Cardiac septum (tissue), 1 donor: ENCODE measurements at regions not wholly inside any gene's neighbourhood (a gene's known extent, or its start where the extent isn't known, plus 50 kb on each side); places are given as distances from the start of the nearest gene placed in this dataset.
"Not testable (repeated sequence)": the region's sequence is repeated elsewhere in the genome, so short reads cannot be mapped to it uniquely, and the experiment has no call there.

Experiments used
- DNase-seq: peaks from one replicate; pipeline ENCODE4 v3.0.0-alpha.2; 2020; ENCODE audit warnings: low spot score
- intact Hi-C: fragments of 100-400 bp; cut with DNase I; formaldehyde crosslinking; loops from one replicate; pipeline ENCODE4 v1.14.0; 2022
- donor health status: DM: no; HTN: no; CAD: no.

DNA sequence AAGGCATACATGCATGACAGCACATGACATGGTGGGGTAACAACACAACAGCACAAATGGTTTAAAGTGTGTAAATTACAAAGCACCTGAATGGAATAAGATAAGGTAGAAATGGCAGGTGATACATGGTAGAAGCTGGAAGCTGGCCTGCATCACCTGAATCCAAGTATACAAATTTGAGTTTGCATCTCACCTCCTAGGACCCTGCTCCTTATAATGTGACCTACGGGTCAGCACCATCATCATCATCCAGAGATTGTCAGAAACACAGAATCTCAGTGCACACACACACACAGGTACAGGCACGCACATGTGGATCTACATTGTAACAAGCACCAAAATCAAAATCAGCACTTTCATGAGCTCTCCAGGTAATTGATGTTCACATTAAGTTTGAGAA is 1048.2 kb upstream of the AUTS2 start:
- no peak for DNase-seq
- intact Hi-C loops: no loop called here

DNA sequence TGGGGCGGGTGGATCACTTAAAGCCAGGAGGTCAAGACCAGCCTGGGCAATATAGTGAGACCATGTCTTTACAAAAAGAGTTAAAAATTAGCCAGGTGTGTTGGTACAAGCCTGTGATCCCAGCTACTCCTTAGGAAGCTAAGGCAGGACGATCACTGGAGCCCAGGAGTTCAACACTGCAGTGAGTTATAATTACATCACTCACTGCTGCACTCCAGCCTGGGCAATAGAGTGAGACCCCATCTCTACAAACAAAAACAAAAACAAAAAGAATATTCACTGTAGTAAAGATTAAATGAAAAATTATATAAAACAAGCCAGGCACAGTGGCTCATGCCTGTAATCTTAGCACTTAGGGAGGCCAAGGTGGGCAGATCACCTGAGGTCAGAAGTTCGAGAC is 1047.6 kb upstream of the AUTS2 start:
- no peak for DNase-seq
- intact Hi-C loops: no loop called here

DNA sequence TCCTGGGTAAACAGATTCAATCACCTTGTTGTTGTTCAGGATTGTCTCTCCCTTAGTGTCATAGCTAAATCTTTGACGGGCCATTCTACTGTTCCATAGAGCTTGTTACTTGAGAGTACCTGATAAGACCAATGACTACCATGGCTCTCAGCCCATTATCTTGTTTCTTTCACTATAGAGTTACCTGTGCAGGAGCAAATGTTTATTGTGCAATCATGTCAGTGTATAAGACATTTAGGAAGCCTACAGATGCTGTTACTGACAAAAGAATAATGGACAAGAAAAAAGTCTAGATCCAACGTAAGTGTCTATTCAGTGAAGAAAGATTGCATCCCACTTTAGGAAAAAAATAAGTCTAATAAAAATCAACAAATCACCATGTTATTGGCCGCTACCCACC is 1041.7 kb upstream of the AUTS2 start:
- no peak for DNase-seq
- intact Hi-C loops: no loop called here

DNA sequence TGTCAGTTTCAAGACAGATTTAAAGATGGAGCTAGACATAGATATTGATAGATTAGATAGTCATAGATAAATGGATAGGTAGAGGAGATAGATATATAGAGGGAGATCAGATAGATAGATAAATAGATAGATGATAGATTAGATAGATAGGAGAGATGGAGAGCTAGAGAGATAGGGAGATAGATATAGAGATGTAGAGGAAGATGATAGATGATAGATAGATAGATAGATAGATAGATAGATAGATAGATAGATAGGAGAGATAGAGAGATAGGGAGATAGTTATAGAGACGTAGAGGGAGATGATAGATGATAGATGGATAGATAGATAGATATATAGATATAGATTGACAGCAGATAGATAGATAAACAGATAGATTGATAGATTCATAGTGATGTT is 1038.8 kb upstream of the AUTS2 start:
- intact Hi-C loops: no loop called here

DNA sequence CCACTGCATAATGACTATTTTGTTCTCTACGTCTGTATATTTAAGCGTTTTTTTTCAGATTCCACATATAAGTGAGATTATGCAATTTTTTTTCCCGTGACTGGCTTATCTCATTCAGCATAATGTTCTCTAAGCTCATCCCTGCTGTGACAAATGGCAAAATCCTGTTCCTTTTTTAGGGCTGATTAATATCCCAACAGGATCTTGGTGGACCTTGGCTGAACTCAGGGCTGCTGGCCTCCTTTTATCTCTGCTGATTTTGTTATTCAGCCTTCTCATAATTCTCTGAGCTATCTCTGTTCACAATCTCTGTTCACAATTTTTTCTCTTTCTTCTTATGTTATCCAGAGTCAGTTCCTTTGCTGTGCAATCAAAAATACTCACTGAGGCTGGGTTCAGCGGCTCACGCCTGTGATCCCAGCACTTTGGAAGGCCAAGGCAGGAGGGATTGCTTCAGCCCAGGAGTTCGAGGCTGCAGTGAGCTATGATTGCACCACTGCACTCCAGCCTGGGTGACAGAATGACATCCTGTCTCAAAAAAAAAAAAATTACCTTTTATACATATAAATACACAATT is 1035.9 kb upstream of the AUTS2 start:
- no peak for DNase-seq
- intact Hi-C loops: no loop called here

More for the DNA sequence above, 1038.8 kb upstream of the AUTS2 start:
- DNase-seq: no peak

DNA sequence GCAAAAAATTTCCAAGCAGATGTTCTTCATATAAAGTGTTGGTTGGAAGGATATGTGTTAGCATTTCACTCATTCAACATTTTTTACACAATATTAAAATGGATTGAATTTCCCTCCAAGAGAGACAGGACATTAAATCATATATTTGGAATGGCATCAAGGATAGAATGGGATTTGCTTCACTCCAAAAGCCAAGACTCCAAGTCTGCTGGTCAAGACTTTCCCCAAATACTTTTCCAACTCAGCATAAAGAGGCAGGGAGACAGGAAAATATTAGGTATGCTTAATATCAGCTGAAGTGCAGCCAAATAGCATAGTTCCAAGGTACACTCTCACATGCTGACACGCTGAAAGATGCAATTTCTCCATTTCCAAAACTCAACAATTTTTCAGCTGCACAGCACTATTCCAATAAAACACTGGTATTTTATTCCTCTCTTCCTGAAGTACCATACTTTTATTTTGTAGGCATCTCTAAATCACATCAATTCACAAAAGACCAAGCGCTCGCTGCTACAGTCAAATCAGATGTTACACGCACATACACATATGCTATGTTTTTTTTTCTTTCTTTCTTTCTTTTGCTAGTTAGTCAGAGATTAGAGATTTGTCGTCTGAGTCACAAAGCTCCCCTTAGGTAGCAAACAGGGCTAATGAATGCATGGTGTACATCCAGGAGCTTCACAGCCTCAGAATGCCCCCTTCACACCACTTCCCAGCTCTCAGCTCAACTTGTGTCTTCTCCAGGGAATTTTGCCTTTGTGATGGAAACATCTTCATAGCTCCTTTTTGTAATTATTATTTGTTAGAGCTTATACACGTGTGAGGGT is 1033.8 kb upstream of the AUTS2 start:
- no peak for DNase-seq
- intact Hi-C loops: no loop called here

DNA sequence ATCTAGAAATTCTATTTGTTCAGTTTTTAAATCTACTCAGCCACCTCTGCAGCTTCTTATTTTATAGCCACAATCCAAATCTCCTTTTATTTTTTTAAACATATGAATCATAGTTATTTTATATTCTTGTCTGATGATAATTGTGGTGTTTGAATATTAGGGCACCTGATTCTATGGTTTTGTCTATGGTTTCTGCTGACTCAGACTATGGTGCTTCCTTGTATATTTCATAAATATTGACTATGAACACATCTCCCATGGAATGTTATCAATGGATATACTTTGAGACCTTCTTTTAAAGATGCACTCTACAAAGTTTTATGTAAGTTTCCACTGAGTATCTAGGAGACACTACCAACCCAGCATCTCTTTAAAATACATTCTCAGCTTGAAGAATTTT is 1027.0 kb upstream of the AUTS2 start:
- intact Hi-C loops: no loop called here
- DNase-seq: no peak

DNA sequence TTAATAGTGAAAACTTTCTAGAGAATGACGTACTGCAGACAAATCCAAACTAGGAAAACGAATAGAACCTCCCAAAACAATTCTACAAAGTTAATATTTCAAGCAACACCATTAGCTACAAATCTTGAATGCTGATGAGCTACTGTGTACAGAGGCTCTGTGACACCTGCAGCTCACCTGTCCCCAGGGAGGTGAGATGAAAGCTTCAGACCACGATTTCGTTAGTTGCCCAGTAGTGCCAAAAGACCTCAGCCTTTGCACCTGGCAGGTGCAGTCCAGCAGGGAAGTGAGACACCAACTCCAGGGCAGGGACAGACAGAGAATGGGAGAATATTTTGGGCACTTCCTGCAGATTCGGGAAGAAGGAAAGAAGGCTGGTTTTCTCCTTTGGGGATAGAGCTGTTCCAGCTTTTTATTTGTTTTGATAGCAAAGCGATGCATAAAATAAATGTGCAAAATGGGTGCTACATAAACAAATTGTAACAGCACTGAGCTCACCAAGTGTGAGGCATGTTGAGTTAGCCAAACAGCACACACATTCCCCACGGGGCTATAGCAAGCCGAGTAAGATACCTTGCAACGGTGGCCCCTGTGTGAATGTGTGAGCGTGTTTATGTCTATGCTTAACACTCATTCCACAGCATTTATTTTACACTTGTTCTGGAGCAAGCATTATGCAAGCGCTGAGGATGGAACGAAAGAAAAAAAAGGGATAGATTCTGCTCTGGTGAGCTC is 1024.8 kb upstream of the AUTS2 start:
- no peak for DNase-seq
- intact Hi-C loops: no loop called here

DNA sequence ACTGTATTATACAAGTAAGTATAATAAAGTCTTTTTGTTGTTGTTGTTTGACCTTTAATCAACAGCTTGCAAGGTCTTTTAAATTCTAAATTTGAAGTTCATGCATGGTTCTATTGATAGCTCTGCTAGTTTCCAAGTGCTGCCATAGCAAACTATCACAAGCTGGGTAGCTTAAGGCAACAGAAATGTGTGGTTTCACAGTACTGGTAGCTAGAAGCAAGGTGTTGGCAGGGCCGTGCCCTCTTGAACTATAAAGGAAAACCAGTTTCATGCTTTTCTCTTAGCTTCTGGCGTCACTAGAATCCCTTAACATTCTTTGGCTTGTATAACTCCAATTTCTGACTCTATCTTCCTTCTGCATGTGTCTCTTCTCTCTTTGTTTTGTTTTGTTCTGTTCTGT is 1021.9 kb upstream of the AUTS2 start:
- no peak for DNase-seq
- intact Hi-C loops: no loop called here

DNA sequence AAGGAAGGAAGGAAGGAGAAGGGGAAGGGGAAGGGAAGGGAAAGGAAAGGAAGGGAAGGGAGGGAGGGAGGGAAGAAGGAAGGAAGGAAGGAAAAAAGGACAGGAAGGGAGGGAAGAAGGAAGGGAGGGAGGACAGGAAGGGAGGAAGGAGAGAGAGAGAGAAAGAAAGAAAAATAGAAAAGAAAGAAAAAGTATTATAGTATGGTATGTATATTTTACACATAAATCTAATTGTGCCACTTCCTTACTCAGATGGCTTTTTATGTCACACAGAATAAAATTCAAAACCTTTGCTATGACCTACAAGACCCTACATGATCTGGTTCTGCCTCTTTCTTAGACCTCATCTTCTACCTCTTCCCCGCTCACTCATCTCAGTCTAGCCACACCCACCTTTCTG is 1016.9 kb upstream of the AUTS2 start:
- intact Hi-C loops: no loop called here

DNA sequence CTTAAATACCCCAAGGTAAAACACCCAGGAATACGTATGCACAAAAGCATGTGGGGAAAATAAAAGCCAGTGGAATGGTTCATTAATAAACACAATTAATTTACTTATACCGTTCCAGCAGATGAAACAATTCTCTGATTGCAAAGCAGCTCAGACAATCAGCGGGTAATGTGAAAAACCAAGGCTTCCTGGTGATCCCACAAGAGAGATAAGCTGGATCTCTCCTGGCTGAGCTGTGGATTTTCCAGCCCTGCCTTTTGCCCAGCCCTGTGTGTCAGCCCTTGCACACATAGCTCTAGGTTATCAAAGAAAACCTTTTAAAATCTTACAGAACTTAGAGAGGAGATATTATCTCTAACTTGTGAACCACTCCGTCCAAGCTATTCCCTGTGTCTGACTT is 1010.7 kb upstream of the AUTS2 start:
- intact Hi-C loops: no loop called here

More for the DNA sequence above, 1016.9 kb upstream of the AUTS2 start:
- DNase-seq: no peak

DNA sequence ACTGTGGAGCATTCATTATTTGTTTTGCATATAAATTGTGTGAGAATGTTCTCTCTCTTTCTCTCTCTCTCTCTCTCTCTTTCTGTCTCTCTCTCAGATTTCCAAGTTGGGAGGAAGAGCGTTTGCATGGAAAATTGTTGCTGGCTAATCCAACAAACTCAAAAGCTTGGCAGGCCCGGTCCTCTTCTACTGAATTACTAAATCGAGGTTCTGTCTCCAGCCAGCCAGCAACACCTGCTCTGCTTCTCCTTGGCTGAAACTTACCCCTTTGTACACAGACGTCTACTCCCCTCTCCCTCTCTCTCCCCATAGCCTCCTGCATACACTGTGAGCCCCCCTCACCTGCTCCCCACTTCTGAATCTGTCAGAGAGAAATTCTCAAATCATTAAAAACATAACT is 996.4 kb upstream of the AUTS2 start:
- no peak for DNase-seq
- intact Hi-C loops: no loop called here

More for the DNA sequence above, 1010.7 kb upstream of the AUTS2 start:
- no peak for DNase-seq

DNA sequence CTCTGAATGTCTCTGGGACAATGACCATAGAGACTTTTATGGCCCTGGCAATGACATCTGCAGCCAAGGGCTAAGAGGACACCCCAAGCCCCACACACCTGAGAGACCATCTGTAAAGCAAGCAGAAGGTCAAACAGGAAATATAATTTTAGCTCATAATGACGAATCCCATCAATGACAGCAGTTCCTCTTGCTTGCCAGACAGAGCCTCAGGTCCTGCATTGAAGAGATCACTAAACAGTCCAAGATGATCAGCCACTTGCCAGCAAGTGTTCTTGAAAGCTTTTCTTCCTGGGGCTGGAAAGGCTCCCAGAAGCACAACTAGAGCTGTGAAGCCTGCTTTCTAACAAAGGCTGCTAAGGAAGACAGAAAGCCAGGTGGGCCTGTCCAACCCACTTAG is 993.7 kb upstream of the AUTS2 start:
- no peak for DNase-seq
- intact Hi-C loops: no loop called here

DNA sequence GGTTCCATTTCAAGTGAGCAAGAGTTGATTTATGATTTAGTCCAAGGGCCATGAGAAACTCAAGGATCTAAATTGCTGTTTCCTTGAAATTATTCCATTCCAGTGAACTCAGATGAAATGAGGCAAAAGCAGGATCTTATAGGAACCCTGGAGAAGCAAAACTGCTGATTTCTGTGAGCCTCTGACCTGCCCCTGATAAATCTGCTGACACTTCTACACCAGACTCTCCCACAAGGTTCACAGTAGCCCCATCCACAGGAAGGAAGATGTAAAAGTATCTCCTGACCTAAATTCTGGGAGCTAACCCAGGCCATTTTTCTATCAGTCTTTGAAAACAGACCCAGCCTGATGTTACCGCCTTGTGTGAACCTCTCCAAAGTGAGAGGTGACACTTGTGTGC is 987.6 kb upstream of the AUTS2 start:
- DNase-seq: no peak
- intact Hi-C loops: no loop called here

DNA sequence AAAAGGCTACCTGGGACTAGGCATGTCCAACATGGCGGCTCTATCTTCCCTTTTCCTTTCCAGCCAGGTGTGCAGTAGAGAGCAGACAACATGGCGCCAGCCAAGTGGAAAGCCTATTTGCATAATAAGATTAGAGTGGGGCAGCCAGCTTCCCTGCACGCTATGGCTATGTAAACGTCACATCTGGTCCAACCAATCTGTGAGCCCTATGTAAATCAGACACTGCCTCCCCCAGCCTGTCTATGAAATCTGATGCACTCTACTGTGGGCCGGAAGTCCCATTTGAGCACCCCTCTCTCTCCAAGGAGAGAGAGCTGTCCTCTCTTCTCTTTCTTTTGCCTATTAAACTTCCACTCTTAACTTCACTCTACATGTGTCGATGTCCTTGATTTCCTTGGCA is 984.9 kb upstream of the AUTS2 start:
- intact Hi-C loops: no loop called here
- no peak for DNase-seq

DNA sequence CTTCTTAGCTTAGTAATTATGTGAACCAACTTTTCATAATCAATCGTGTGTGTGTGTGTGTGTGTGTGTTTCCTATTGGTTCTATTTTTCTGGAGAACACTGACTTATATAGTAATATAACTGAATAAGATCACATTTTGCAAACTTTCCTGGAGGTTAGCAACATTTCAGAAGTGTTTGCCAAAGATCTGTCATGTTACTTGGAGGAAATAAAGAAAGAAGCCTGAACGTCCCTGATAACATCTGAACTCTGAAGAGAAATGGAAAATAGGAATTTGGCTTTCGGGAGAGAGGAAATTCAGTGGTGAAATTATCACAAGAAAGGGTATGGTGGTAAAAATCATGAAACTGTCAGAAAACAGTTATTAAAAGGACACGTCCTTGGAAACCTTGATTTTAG is 984.4 kb upstream of the AUTS2 start:
- intact Hi-C loops: no loop called here
- DNase-seq: no peak

DNA sequence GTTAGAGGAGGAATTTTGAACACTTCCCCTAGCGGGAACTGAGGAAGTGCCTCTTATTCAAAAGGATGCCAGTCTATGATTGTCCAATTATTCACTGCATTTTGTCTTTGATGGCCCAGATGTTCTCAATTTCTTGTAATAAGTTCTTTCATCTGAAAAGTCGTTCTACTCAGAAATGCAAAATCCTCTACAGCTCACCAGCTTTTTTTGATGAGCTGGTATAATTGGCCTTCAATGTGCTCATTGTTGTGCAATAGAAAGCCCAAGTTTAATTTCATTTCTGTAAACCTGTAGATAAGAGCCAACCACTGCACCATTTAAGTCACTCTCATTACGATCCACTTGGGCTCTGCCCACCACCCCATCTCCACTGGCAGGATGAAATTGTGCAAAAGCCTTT is 978.7 kb upstream of the AUTS2 start:
- no peak for DNase-seq
- intact Hi-C loops: no loop called here

DNA sequence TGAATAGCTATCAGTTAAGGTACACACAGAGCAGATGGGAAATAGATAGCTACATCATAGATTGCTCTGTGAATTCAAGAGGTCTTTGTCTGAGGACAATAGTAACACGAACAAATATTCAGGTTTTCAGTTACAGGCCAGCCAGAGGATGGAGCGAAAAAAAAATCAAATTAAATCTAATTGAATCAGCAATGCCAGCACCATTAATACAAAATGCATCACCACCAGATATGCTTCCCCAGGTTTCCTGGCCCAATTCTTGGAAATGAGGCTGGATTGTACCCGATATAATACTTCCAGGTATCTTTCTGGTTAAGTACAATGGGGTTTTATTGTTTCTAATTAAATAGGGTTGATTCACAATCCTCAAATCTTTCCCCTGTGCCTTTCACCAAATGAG is 975.8 kb upstream of the AUTS2 start:
- intact Hi-C loops: no loop called here
- DNase-seq: no peak

DNA sequence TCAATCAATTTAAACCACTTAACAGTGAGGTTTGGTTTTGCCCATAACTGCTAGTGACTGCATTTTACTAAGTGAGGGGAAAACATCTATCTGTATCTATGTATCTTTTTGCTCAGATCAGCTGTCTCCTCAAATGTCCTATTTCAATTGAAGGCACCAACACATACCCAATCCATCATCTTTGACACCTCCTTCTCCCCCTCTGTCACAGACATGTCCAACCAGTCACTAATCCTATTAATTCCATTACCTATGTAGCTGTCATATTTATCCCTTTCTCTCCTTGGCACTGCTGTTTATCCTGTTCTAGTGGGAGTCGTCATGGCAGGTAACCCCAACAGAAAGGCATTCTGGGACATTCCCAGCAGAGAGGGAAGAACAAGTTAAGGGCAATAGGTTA is 975.2 kb upstream of the AUTS2 start:
- no peak for DNase-seq
- intact Hi-C loops: no loop called here

DNA sequence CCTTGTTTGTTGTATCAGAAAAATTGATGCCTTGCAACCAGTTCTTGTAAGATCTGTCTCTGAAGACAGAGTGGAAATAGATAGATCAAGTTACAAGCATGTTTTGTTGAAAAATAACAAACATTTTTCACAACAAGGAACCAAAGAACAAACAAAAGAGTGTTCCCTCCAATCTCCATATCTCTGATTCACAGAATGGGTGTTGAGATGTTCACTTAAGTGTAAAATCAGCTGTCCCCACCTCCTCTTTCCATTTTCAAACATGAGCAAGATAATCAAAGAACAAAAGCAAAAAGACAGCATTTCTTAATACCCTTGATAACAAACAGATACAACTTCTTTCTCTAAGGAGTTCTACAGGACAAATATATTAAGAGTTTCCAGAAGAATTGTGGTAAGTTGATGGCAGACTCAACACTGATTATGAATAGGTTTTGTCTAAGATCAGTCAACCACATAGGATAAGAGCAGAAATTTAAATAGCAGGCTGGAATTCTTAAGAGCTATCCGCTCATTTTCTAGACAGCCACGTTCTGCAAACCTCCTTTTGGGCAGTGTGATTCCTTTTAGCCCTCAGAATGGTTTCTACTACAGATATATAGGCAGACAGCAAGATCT is 970.9 kb upstream of the AUTS2 start:
- no peak for DNase-seq
- intact Hi-C loops: no loop called here

DNA sequence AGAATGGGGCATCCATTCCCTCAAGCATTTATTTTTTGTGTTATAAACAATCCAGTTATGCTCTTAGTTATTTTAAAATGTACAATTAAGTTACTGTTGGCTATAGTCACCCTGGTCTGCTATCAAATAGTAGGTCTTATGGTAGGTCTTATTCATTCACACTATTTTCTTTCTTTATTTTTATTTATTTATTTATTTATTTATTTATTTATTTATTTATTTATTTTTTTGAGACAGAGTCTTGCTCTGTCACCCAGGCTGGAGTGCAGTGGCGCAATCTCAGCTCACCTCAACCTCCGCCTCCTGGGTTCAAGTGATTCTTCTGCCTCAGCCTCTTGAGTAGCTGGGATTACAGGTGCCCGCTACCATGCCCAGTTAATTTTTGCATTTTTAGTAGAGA is 967.4 kb upstream of the AUTS2 start:
- DNase-seq, intact Hi-C loops: not testable (repeated sequence)
